Bronchial epithelial cell (primary cell): ENCODE measurements at regions not wholly inside any gene's neighbourhood (a gene's known extent, or its start where the extent isn't known, plus 50 kb on each side); places are given as distances from the start of the nearest gene placed in this dataset.

Source experiments
- DNase-seq: peaks from one replicate; pipeline ENCODE4 v3.0.0-alpha.2; 2010; ENCODE audit warnings: low read depth
- FAIRE-seq: peaks from 2 replicates; lab custom pipeline; 2011; peaks lifted over from hg19 to GRCh38; lab: Jason Lieb, UNC
- H3K27me3 ChIP-seq: 2 replicates; pipeline ENCODE4 v1.5.1; 2011; ENCODE audit warnings: low read length; ENCODE audit not compliant: control insufficient read depth, insufficient read depth
- H3K36me3 ChIP-seq: 2 replicates; pipeline ENCODE4 v1.5.1; 2011; ENCODE audit warnings: low read length; ENCODE audit not compliant: control insufficient read depth, insufficient read depth
- H3K4me3 ChIP-seq: 2 replicates; pipeline ENCODE4 v1.5.1; 2011; ENCODE audit warnings: mild to moderate bottlenecking, low read depth, low read length, control low read depth
- CTCF ChIP-seq: IDR thresholded peaks from 2 replicates; pipeline ENCODE4 v1.5.1; 2011; ENCODE audit warnings: mild to moderate bottlenecking, moderate library complexity, low read length, control low read depth, inconsistent platforms; ENCODE audit not compliant: insufficient read depth, severe bottlenecking

GRCh38 chr3:72111265-72112205 is 326.6 kb upstream of the PROK2 start:
- no peak for TF ChIP-seq CTCF
- Histone ChIP-seq H3K27me3 (peaks cover 2% of the 10 kb centered on the region), H3K36me3 (no peaks in the 10 kb centered on the region), H3K4me3 (no peak overlapping the region)
- FAIRE-seq (no peak), DNase-seq (no peak)

- Histone ChIP-seq H3K4me3 (no peak overlapping the region), H3K27me3 (peaks cover 4% of the 10 kb centered on the region)
- FAIRE-seq, result no peak
Observed at GRCh38 chr3:72109327-72110259, 324.6 kb upstream of the PROK2 start.

GRCh38 chr3:72105306-72105705 is 320.4 kb upstream of the PROK2 start:
- DNase-seq (no peak), FAIRE-seq (no peak)
- no peak for TF ChIP-seq CTCF
- Histone ChIP-seq H3K27me3 (peaks cover 13% of the 10 kb centered on the region), H3K36me3 (no peaks in the 10 kb centered on the region), H3K4me3 (no peak overlapping the region)

More at GRCh38 chr3:72109327-72110259, 324.6 kb upstream of the PROK2 start:
- TF ChIP-seq CTCF, result no peak
- DNase-seq, result no peak
- H3K36me3 ChIP-seq, result no peaks in the 10 kb centered on the region

GRCh38 chr3:72102112-72102616 is 317.2 kb upstream of the PROK2 start:
- DNase-seq, result no peak
- H3K4me3 ChIP-seq, result no peak overlapping the region
- H3K36me3 ChIP-seq, result no peaks in the 10 kb centered on the region
- peaks cover 22% of the 10 kb centered on the region for H3K27me3 ChIP-seq
- no peak for FAIRE-seq
- no peak for TF ChIP-seq CTCF

GRCh38 chr3:72101494-72101893 is 316.5 kb upstream of the PROK2 start:
- no peak for FAIRE-seq
- peaks cover 23% of the 10 kb centered on the region for H3K27me3 ChIP-seq

More at GRCh38 chr3:72101494-72101893, 316.5 kb upstream of the PROK2 start:
- TF ChIP-seq CTCF, result no peak
- Histone ChIP-seq H3K36me3 (no peaks in the 10 kb centered on the region), H3K4me3 (no peak overlapping the region)
- no peak for DNase-seq
